Keratinocyte (primary cell): ENCODE measurements at regions not wholly inside any gene's neighbourhood (a gene's known extent, or its start where the extent isn't known, plus 50 kb on each side); places are given as distances from the start of the nearest gene placed in this dataset.

ENCODE experiments used
- DNase-seq: peaks from one replicate; pipeline ENCODE4 v3.0.0-alpha.2; 2011; ENCODE audit warnings: low read depth, missing footprints, low spot score
- FAIRE-seq: peaks from 2 replicates; lab custom pipeline; 2011; peaks lifted over from hg19 to GRCh38; lab: Jason Lieb, UNC
- H2AFZ ChIP-seq: 2 replicates; pipeline ENCODE4 v1.6.0; 2012; ENCODE audit warnings: low read length, control low read depth, inconsistent platforms; ENCODE audit not compliant: control insufficient read depth
- H3K27ac ChIP-seq: 2 replicates; pipeline ENCODE4 v1.5.1; 2011; ENCODE audit warnings: low read length; ENCODE audit not compliant: control insufficient read depth, insufficient read depth
- H3K27me3 ChIP-seq: 3 replicates; pipeline ENCODE4 v1.6.0; 2011; ENCODE audit warnings: low read length; ENCODE audit not compliant: control insufficient read depth, insufficient read depth; ENCODE audit errors: extremely low read depth
- H3K36me3 ChIP-seq, 2 experiments: 2 replicates in 1 of 2; 3 replicates in 1 of 2; pipeline ENCODE4 v1.5.1; 2011; ENCODE audit warnings: low read length in 2 of 2, mild to moderate bottlenecking in 1 of 2; ENCODE audit not compliant: control insufficient read depth in 2 of 2, insufficient read depth in 2 of 2; ENCODE audit errors: extremely low read depth in 1 of 2
- H3K4me1 ChIP-seq: 3 replicates; pipeline ENCODE4 v1.5.1; 2011; ENCODE audit warnings: low read length; ENCODE audit not compliant: control insufficient read depth, insufficient read depth; ENCODE audit errors: extremely low read depth
- H3K4me2 ChIP-seq: 3 replicates; pipeline ENCODE4 v1.6.0; 2011; ENCODE audit warnings: low read depth, low read length; ENCODE audit not compliant: control insufficient read depth, insufficient read depth; ENCODE audit errors: extremely low read depth
- H3K4me3 ChIP-seq, 3 experiments: fragments of 200-600 bp in 1 of 3; sonication (generic) in 1 of 3; 2 replicates in 2 of 3; 3 replicates in 1 of 3; pipeline ENCODE4 v1.5.1; 2011 to 2016; ENCODE audit warnings: low read length in 3 of 3, mild to moderate bottlenecking in 3 of 3, control low read depth in 2 of 3, inconsistent platforms in 1 of 3, low read depth in 1 of 3, mixed read lengths in 1 of 3, mixed run types in 1 of 3, moderate library complexity in 1 of 3; ENCODE audit not compliant: control insufficient read depth in 2 of 3, insufficient read depth in 2 of 3; ENCODE audit errors: extremely low read depth in 1 of 3
- H3K79me2 ChIP-seq: 2 replicates; pipeline ENCODE4 v1.6.0; 2012; ENCODE audit warnings: low read length; ENCODE audit not compliant: control insufficient read depth, insufficient read depth
- H3K9ac ChIP-seq: 3 replicates; pipeline ENCODE4 v1.6.0; 2011; ENCODE audit warnings: low read length; ENCODE audit not compliant: control insufficient read depth, insufficient read depth; ENCODE audit errors: extremely low read depth
- H3K9me1 ChIP-seq: 3 replicates; pipeline ENCODE4 v1.6.0; 2011; ENCODE audit warnings: low read length; ENCODE audit not compliant: control insufficient read depth, insufficient read depth; ENCODE audit errors: extremely low read depth
- H3K9me3 ChIP-seq: 2 replicates; pipeline ENCODE4 v1.5.1; 2012; ENCODE audit warnings: low read depth, low read length; ENCODE audit not compliant: control insufficient read depth
- H4K20me1 ChIP-seq: 3 replicates; pipeline ENCODE4 v1.6.0; 2011; ENCODE audit warnings: low read length; ENCODE audit not compliant: control insufficient read depth, insufficient read depth; ENCODE audit errors: extremely low read depth
- EZH2 ChIP-seq: IDR thresholded peaks from one replicate; pipeline ENCODE4 v1.6.1; 2012; ENCODE audit warnings: inconsistent platforms, mild to moderate bottlenecking, low read length, moderate library complexity
- dilution Hi-C: fragments of 300-500 bp; cut with MboI; formaldehyde crosslinking; loops from one replicate; pipeline ENCODE4 v1.7.0; 2020; ENCODE audit warnings: low sequenced_read_pairs; ENCODE audit not compliant: extremely low pct_ligation_motif_present
- TF ChIP-seq, protein P1 (sequence below), 3 experiments: IDR thresholded peaks in 1 of 3; conservative IDR thresholded peaks in 1 of 3; optimal IDR thresholded peaks in 1 of 3; 2 replicates in 2 of 3; 3 replicates in 1 of 3; pipeline versions ENCODE3 to v1.5.1; 2011; ENCODE audit warnings: low read length in 3 of 3, mild to moderate bottlenecking in 3 of 3, moderate library complexity in 2 of 3, control low read depth in 1 of 3, inconsistent platforms in 1 of 3; ENCODE audit not compliant: insufficient read depth in 2 of 3; ENCODE audit errors: extremely low read depth in 1 of 3

DNA sequence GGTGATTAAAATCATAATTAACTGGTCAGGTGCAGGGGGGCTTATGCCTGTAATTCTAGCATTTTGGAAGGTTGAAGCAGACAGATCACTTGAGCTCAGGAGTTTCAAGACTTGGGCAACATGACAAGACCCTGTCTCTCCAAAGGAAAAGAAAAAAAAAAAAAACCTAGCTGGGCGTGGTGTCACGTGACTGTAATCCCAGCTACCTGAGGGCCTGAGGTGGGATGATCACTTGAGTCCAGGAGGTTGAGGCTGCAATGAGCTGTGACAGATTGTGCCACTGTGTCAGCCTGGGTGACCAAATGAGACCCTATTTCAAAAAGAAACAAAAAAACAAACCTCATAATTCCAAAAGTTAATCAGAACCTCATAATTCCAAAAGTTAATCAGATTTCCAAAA, 505.5 kb downstream of the CDH8 start:
- Histone ChIP-seq H3K4me2 (no peak overlapping the region), H3K4me1 (no peaks in the 10 kb centered on the region), H3K9me1 (no peaks in the 10 kb centered on the region), H3K9me3 (no peaks in the 10 kb centered on the region), H3K79me2 (no peaks in the 10 kb centered on the region), H3K27ac (no peak overlapping the region), H2AFZ (no peak overlapping the region), H3K4me3 (no peak overlapping the region), H3K27me3 (no peaks in the 10 kb centered on the region), H3K36me3 (no peaks in the 10 kb centered on the region), H4K20me1 (no peaks in the 10 kb centered on the region), H3K9ac (no peak overlapping the region)
- no peak for TF ChIP-seq EZH2
- TF ChIP-seq, protein P1, sequence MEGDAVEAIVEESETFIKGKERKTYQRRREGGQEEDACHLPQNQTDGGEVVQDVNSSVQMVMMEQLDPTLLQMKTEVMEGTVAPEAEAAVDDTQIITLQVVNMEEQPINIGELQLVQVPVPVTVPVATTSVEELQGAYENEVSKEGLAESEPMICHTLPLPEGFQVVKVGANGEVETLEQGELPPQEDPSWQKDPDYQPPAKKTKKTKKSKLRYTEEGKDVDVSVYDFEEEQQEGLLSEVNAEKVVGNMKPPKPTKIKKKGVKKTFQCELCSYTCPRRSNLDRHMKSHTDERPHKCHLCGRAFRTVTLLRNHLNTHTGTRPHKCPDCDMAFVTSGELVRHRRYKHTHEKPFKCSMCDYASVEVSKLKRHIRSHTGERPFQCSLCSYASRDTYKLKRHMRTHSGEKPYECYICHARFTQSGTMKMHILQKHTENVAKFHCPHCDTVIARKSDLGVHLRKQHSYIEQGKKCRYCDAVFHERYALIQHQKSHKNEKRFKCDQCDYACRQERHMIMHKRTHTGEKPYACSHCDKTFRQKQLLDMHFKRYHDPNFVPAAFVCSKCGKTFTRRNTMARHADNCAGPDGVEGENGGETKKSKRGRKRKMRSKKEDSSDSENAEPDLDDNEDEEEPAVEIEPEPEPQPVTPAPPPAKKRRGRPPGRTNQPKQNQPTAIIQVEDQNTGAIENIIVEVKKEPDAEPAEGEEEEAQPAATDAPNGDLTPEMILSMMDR (optimal IDR thresholded peaks at IDR 0.05 in 1 of 3, IDR thresholded peaks at IDR 0.05 in 1 of 3, conservative IDR thresholded peaks at IDR 0.05 in 1 of 3; ENCODE audit: extremely low read depth in 1 of 3, insufficient read depth in 2 of 3, low read length in 3 of 3): no peak
- dilution Hi-C loops: no loop called here
- FAIRE-seq (no peak), DNase-seq (no peak)

DNA sequence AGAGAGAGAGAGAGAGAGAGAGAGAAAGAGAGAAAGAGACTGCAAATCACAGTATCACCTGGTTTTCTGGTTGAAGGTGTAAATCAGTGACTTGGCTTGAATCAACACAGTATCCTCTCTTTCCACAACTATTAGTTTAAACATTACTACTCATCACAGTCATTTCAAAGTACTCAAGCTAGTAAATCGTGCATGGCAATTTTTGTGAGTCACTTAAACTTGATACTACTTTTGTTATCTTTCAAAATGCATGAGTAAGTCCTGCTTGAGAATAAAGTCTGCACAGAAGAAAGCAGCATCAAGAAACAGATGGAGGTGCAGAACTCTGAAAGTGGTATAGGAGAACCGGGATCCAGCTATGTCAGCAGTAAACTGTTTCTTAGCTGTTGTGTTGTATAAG, 535.4 kb downstream of the CDH8 start:
- no peaks in the 10 kb centered on the region for H3K4me1 ChIP-seq
- no peaks in the 10 kb centered on the region for H3K79me2 ChIP-seq
- no peak overlapping the region for H3K9ac ChIP-seq
- TF ChIP-seq, protein P1 (optimal IDR thresholded peaks at IDR 0.05 in 1 of 3, IDR thresholded peaks at IDR 0.05 in 1 of 3, conservative IDR thresholded peaks at IDR 0.05 in 1 of 3; ENCODE audit: extremely low read depth in 1 of 3, insufficient read depth in 2 of 3, low read length in 3 of 3): no peak
- no peak for TF ChIP-seq EZH2
- H2AFZ ChIP-seq: no peak overlapping the region
- H3K9me1 ChIP-seq: no peaks in the 10 kb centered on the region
- FAIRE-seq (no peak), DNase-seq (no peak)
- H3K9me3 ChIP-seq: no peaks in the 10 kb centered on the region
- H3K27me3 ChIP-seq: no peaks in the 10 kb centered on the region
- H3K36me3 ChIP-seq: no peaks in the 10 kb centered on the region
- no peak overlapping the region for H3K4me3 ChIP-seq
- H4K20me1 ChIP-seq: no peaks in the 10 kb centered on the region
- dilution Hi-C loops: no loop called here
- H3K4me2 ChIP-seq: no peak overlapping the region
- no peak overlapping the region for H3K27ac ChIP-seq
